ENCODE measurements at regions not wholly inside any gene's neighbourhood (a gene's known extent, or its start where the extent isn't known, plus 50 kb on each side); places are given as distances from the start of the nearest gene placed in this dataset.

DNA sequence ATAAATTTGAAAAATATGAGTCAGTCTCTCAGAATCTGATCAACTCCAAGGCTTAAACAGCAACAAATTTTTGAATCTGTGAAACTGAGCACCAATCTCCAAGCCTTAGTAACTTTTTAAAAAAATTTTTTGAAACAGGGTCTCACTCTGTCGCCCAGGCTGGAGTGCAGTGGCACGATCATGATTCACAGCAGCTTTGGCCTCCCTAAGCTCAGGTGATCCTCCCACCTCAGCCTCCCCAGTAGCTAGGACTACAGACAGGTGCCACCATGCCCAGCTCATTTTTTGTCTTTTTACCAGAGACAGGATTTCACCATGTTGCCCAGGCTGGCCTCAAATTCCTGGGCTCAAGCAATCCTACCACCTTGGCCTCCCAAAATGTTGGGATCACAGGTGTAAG lies 207.9 kb upstream of the TCF21 start:
- TF ChIP-seq EP300 (IDR thresholded peaks at IDR 0.05) = no peak
- TF ChIP-seq, protein P1, sequence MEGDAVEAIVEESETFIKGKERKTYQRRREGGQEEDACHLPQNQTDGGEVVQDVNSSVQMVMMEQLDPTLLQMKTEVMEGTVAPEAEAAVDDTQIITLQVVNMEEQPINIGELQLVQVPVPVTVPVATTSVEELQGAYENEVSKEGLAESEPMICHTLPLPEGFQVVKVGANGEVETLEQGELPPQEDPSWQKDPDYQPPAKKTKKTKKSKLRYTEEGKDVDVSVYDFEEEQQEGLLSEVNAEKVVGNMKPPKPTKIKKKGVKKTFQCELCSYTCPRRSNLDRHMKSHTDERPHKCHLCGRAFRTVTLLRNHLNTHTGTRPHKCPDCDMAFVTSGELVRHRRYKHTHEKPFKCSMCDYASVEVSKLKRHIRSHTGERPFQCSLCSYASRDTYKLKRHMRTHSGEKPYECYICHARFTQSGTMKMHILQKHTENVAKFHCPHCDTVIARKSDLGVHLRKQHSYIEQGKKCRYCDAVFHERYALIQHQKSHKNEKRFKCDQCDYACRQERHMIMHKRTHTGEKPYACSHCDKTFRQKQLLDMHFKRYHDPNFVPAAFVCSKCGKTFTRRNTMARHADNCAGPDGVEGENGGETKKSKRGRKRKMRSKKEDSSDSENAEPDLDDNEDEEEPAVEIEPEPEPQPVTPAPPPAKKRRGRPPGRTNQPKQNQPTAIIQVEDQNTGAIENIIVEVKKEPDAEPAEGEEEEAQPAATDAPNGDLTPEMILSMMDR (IDR thresholded peaks at IDR 0.05) = no peak
- no peak for TF ChIP-seq KDM1A (IDR thresholded peaks at IDR 0.05; ENCODE audit: low read depth)
- no peak for TF ChIP-seq POLR2A (IDR thresholded peaks at IDR 0.05; ENCODE audit: low read length)
- no peak for TF ChIP-seq RFX5 (IDR thresholded peaks at IDR 0.05)
- TF ChIP-seq PHF8 (IDR thresholded peaks at IDR 0.05; ENCODE audit: borderline replicate concordance, low read depth) = no peak
- TF ChIP-seq MAX (IDR thresholded peaks at IDR 0.05) = no peak
- TF ChIP-seq RARB (CRISPR knock-in tag; IDR thresholded peaks at IDR 0.05) = no peak
- no peak for TF ChIP-seq USF2 (IDR thresholded peaks at IDR 0.05)
- no peak for TF ChIP-seq MAFK (IDR thresholded peaks at IDR 0.05; ENCODE audit: partially characterized antibody)

Measured in A549 (cell line).